Stimulated activated naive CD8-positive, alpha-beta T cell treated with anti-CD3 and anti-CD28 coated beads, Interleukin-15, amount 100 ng/mL, for 72 hours (primary cell): ENCODE measurements at regions not wholly inside any gene's neighbourhood (a gene's known extent, or its start where the extent isn't known, plus 50 kb on each side); places are given as distances from the start of the nearest gene placed in this dataset.
"Not testable (repeated sequence)": the region's sequence is repeated elsewhere in the genome, so short reads cannot be mapped to it uniquely, and the experiment has no call there.

Experiments used
- ATAC-seq: fragments of 150-1000 bp; cut with Tn5 transposase; 2 replicates; pipeline ENCODE4 v1.10.0; 2021; ENCODE audit warnings: mild to moderate bottlenecking, moderate library complexity
- DNase-seq, 2 donors: peaks; one replicate each; pipeline ENCODE4 v3.0.0; 2021 to 2022
- H3K27ac Mint-ChIP-seq, 2 donors: one replicate each; pipeline ENCODE4 v1.8.0; 2022; ENCODE audit warnings: mild to moderate bottlenecking in 2 of 2, mixed read lengths in 2 of 2, moderate library complexity in 2 of 2
- H3K27me3 Mint-ChIP-seq: one replicate; pipeline ENCODE4 v1.8.0; 2022; ENCODE audit warnings: mixed read lengths
- H3K4me1 Mint-ChIP-seq: one replicate; pipeline ENCODE4 v1.8.0; 2022; ENCODE audit warnings: mild to moderate bottlenecking, mixed read lengths
- H3K4me3 Mint-ChIP-seq, 2 donors: one replicate each; pipeline ENCODE4 v1.8.0; 2022; ENCODE audit warnings: mild to moderate bottlenecking in 2 of 2, mixed read lengths in 2 of 2, moderate library complexity in 1 of 2
- H3K9me3 Mint-ChIP-seq, 2 donors: one replicate each; pipeline ENCODE4 v1.8.0; 2022; ENCODE audit warnings: mixed read lengths in 2 of 2

DNA sequence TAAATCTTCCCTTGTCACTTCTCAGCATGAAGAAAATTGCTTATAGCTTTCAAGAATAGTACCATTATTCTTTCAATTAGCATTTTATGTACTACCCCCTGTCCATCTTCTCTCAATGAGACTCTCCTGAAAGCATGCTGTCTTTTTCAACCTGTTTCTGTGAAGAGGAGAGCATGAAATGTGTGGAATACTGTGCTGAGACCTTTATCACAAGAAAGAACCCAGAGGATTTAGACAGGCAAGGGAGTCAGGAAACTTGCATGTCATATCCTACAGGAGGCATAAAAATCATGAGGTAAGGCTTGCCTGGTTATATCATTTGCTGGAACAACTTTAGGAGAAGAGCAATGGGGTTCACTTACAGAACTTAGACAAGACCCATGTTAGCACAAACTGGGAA is 56.7 kb upstream of the LPAR1 start:
- H3K27ac Mint-ChIP-seq = no peak overlapping the region
- H3K4me3 Mint-ChIP-seq = no peak overlapping the region
- DNase-seq (no peak), ATAC-seq (no peak)
- no peaks in the 10 kb centered on the region for H3K9me3 Mint-ChIP-seq
- H3K4me1 Mint-ChIP-seq = no peaks in the 10 kb centered on the region
- no peaks in the 10 kb centered on the region for H3K27me3 Mint-ChIP-seq

DNA sequence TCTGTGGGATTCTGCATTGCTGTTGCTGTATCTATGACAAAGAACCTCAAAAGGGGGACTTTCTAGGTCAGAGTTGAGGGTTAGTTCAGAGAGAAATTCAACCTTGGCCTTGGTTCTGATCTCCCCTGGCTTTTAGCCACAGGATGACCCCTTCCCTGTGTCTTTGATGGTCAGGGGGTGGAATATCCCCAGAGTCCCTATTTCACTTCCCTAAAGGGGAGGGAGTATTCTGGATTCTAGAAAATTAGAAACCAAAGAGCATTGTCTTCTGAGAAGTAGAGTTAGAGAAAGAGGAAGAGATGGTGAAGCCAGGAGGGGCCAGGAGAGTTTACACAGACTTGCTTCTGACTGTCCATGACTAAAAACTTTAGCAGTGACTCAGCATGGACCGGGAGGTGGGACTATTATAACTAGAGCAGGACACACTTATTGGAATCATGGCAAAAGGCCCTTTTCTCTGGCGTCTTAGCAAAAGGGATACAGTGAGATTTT is 56.2 kb upstream of the LPAR1 start:
- H3K9me3 Mint-ChIP-seq = no peaks in the 10 kb centered on the region
- ATAC-seq (no peak), DNase-seq (no peak)
- H3K27ac Mint-ChIP-seq = no peak overlapping the region
- no peaks in the 10 kb centered on the region for H3K27me3 Mint-ChIP-seq
- H3K4me1 Mint-ChIP-seq = no peaks in the 10 kb centered on the region
- no peak overlapping the region for H3K4me3 Mint-ChIP-seq

DNA sequence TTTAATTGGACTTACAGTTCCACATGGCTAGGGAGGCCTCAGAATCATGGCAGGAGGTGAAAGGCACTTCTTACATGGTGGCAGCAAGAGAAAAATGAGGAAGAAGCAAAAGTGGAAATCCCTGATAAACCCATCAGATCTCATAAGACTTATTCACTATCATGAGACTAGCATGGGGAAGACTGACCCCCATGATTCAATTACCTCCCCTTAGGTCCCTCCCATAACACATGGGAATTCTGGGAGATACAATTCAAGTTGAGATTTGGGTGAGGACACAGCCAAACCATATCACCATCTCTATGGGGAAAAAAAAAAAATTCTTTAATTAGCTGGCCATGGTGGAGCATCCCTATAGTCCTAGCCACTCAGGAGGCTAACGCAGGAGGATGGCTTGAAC is 53.9 kb upstream of the LPAR1 start:
- not testable (repeated sequence) for H3K4me1 Mint-ChIP-seq, DNase-seq, H3K27me3 Mint-ChIP-seq, ATAC-seq, H3K4me3 Mint-ChIP-seq, H3K9me3 Mint-ChIP-seq, H3K27ac Mint-ChIP-seq
